H1 (cell line): ENCODE measurements at regions not wholly inside any gene's neighbourhood (a gene's known extent, or its start where the extent isn't known, plus 50 kb on each side); places are given as distances from the start of the nearest gene placed in this dataset.

Experiments used
- ASH2L ChIP-seq: fragments of 200-600, 300-600 bp; sonication (generic); IDR thresholded peaks from one replicate; pipeline ENCODE4 v1.7.1; 2017; ENCODE audit warnings: low read length
- BACH1 ChIP-seq: IDR thresholded peaks from 2 replicates; pipeline ENCODE4 v1.6.1; 2012; ENCODE audit warnings: low read length, improper control_type of control experiment
- CHD1 ChIP-seq: IDR thresholded peaks from 2 replicates; pipeline ENCODE4 v1.6.1; 2012; ENCODE audit warnings: low read depth, low read length, improper control_type of control experiment
- CTCF ChIP-seq, 3 experiments: IDR thresholded peaks; 1 replicate in 2 of 3; 2 replicates in 1 of 3; pipeline versions ENCODE4 v1.5.1 to v1.6.1; 2011; ENCODE audit warnings: low read length in 3 of 3, mild to moderate bottlenecking in 3 of 3, inconsistent platforms in 2 of 3, low read depth in 1 of 3, moderate library complexity in 1 of 3; ENCODE audit not compliant: insufficient read depth in 1 of 3; ENCODE audit errors: control extremely low read depth in 1 of 3
- RFX5 ChIP-seq: IDR thresholded peaks from 2 replicates; pipeline ENCODE4 v1.6.1; 2011; ENCODE audit warnings: low read depth, low read length, improper control_type of control experiment, borderline replicate concordance
- YY1 ChIP-seq: IDR thresholded peaks from 2 replicates; pipeline ENCODE4 v1.6.1; 2011; ENCODE audit warnings: low read depth, mild to moderate bottlenecking, low read length

DNA sequence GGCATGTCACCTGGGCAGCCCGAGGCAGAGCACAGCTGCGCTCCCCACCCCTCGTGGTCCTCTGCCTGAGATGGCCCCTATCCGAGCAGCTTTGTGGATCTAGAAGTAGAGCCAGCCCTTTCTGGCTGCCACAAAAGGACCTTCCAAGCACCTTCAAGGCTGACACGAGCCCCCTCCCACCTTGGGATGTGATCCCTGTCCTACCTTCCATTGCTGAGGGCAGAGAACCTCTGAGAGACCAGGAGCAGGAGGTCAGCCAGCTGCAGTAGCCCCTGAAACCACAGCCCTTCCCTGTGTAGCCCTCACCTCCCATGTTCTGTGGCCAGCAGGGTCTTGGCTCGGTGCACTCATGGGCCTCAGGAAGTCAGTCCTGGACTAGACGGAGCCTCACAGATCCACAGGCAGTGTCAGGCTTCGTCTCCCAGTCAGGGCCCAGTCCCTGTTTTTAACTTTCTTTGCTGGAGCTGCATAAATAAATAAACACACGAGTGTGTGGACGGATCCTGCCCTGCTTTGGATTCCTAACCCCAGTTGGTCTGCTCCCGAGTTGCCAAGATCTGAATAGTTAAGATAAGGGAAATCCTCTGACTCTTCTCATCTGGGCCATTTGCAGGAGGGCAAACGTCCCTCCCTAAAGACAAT is 507.7 kb downstream of the PREX1 start (continued):
- TF ChIP-seq BACH1 (no peak), CHD1 (no peak), RFX5 (no peak), ASH2L (no peak), CTCF (IDR thresholded peaks at IDR 0.05; ENCODE audit: control extremely low read depth in 1 of 3, insufficient read depth in 1 of 3, low read depth in 1 of 3, low read length in 3 of 3) (no peak), YY1 (no peak)
- TF ChIP-seq, all 59 proteins: peak for 0
